NCI-H1048 (cell line): ENCODE measurements at regions not wholly inside any gene's neighbourhood (a gene's known extent, or its start where the extent isn't known, plus 50 kb on each side); places are given as distances from the start of the nearest gene placed in this dataset.
A peak's percentile ranks its signal among the peaks of the same experiment; 100 is the strongest.
"Not testable (repeated sequence)": the region's sequence is repeated elsewhere in the genome, so short reads cannot be mapped to it uniquely, and the experiment has no call there.

Experiments
- DNase-seq: peaks from one replicate; lab custom pipeline; 2025; lab: John Stamatoyannopoulos, UW

DNA sequence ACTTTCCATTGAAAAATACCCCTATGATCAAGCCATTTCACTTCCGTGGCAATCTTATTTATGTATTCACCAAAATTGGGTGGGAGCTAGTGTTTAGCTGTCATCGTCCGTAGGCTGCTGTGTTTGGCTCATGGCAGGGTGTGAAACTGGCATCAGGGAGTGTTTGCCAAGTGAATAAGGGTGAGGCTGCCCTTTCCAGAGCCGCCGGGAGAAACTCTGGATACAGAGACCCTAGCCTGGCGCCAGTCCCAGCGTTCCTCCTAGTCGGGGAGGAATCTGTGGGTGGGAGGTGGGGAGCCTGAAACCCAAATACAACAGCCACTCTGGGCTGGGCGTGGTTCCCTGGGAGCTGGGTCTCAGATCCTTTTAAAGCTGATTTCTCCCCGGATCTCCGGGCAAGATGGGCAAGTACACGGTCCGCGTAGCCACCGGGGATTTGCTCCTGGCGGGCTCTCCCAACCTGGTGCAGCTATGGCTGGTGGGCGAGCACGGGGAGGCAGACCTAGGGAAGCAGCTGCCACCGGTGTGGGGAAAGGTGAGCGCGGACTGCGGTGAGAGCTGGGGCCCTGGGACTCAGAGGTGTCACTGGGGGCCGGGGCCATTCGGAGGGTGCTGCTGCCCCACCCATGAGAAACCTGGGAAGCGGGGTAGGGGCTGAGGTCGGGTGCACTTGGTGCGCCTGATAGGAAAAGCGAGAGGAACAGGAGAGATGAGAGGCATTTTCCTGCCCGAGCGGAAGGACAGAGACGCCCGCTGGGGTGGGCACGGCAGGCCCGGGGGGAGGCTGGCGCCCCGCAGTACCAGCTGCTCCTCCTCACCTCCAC, 62.1 kb upstream of the TEKT1 start:
- no peak for DNase-seq

DNA sequence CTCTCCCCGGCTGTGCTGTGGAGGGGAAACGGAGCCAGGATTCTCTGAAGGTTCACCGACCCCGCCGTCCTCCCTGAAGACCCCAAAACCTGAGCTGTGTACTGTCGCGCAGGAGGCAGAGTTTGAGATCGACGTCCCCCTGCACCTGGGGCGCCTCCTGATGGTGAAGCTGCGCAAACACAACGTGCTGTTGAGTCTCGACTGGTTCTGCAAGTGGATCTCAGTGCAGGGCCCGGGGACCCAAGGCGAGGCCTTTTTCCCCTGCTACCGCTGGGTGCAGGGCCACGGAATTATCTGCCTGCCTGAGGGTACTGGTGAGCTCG, 62.6 kb upstream of the TEKT1 start:
- no peak for DNase-seq

DNA sequence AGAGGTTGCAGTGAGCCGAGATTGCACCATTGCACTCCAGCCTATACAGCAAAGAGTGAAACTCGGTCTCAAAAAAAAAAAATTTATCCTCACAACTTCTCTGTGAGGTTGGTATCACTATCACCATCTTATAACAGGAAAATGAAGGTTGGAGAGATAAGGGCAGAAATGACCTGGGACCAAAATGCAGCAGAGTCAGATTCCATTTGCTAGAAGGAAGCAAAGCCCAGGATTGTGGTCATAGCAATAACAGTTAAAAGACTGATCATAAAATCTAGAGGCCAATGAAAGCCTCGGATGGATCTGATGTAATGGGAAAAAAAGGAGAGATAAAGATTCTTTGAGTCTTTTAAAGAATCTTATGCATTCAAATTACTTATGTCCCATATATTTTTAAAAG, 69.6 kb upstream of the TEKT1 start:
- DNase-seq, result no peak

DNA sequence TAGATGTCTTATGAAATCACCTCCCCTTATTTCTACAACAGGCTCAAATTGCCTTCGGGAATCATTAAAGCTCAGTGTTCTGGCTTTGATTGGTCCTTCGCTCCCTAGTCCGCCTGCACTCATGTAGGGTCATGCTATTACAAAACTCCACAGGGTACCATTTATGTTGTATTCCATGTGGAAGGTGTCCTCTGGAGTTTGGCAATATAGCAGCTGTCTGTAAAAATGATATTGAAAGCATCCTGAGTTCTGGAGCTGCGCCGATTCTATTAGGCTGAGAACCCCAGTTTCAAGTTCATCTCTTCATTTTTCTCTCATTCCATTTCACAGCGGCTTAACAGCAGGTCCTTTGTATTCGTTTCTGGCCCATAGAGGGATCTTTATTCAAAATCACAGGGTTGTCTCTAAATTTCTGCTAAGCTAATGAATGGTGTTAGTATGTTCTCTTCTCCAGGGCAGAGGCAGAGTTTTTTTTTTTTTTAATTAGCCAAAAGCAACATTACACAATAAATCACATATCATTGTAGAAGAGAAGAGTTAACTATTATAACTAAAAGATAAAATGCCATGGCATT, 71.9 kb upstream of the TEKT1 start:
- DNase-seq, result no peak

DNA sequence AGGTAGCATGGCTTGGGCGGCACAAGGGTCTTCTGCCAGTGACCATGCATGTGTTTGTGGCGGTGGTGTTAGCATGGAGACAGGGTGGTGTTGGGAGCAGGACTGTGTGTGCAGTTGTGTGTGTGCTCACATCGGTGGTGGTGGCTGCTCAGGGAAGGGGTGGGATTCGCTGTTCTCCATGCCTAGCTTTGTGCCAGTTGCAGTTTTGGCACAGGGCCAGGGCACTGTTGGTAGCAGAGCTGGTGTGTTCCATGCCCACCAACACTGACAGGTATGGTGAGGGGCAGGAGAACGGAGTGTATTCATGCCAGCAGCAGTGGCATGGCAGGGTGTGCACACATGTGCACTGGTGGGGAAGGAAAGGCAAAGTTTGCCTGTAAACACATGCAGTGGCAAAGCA, 77.3 kb upstream of the TEKT1 start:
- DNase-seq, result no peak

DNA sequence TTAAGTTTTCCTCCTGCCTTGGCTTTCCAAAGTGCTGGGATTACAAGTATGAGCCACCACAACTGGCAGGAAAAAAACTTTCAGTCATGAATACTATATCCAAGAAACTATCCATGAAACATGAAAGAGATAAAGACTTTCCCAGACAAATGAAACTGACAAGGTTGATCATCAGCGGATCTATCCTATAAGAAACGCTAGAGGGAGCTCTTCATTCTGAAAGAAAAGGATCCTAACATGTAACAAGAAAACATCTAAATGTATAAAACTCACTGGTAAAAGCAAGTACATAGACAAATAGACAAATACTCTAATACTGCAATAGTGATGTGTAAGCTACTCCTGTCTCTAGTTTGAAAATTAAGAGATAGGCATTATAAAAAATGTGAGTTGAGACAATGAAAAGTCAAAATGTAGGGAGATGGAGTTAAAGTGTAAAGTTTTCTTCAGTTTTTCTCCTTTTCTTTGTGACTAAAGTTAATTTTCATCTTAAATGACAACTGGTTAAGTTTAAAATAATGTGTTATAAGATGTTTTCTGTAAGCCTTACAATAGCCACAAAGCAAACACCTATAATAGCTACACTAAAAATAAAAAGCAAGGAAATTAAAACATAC, 79.6 kb upstream of the TEKT1 start:
- DNase-seq, result no peak

DNA sequence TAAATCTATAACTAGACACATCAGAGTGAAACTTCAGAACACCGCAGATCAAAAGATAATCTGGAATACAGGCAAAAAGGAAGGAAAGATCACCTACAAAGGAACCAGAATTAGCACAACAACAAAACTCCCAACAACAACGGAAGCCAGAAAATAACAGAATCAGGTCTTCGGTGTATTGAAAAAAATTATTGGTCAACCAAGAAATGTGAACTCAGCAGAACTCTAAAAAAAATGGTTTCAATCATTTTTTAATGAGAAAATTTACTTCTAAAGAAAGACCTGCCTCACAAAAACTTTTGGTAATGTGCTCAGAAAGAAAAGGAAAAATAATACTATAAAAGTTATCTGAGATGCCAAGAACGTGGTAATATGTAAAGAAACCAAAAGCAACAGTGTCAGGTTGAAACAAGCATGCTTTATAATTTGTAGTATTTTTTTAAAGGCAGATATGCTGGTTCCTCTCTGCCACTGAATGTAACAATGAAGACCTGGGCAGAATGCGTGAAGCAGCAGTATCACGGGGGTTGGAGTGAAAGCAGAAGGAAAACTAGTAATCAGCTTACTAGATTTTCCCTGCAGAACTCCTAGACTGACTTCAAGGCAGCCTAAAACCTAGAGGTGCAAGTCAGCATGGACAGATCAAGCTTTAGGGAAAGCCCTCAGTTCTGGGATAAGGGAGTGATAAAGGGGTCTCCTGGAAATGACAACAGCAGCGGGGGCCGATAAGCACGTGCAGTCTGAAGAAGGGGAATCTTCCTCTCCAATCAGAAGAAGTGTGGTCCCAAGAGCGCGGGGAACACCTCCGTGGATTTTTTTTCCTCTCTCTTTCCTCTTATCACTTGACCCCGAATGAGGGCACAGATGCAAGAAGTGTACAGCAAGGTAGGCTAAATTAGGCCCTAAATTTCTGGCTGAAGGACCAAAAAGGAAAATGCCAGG, 80.9 kb upstream of the TEKT1 start:
- no peak for DNase-seq

DNA sequence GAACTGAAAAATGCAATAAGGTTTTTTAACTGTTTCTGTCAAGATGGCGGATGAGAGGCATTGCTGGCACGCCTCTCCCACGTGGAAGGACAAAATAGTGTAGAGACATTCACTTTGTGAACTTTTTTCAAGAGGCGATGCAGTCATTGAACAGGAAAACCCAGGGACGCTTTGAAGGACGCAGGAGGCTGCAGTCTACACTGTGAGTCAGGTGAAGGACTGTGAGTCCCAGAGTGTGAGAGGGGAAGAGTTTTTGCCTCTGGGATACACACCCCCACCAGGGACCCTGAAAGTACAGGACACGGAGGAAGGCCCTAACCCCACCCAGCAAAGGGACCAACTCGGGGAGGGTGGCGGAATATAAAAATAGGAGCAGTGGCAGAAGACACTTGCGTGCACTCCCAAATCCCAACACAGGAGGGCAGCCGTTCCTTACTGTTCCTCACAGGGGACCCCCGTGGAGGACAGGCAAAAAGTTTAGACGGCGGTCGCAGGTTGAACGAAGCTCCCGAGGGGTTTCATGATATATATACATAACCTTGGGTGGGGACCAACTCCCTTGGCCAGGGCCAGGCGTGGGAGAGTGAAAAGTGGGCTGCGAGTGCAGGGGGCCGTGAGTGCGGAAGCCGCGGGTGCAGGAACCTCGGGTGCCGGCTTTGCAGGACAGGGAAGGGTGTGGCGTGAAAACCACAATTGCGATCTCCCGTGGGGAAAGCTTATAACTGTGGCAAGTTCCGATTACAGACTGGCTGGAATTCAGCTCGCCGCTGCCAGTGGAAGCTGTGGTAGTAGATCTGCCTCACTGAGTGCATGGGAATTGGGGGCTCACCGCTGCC, 82.0 kb upstream of the ALOX12 start:
- peak; percentile 64 for DNase-seq

DNA sequence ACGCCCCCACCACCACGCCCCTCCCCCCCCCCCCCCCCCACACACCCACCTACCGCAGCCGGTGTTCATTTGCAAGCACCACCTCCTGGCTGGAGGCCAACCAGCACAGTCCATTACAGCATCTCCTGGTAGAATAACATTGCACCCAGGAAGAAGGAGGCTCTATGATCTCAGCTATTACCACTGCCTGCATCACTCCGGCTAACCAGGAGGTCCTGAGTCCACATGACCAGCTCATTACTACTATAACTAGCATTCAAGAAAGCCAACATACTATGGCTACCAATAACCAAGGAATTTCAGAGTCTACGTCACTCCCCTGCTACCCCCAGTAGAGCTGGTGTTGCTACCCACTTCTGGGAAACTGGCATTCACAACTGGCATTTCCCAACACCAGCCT, 81.1 kb upstream of the ALOX12 start:
- no peak for DNase-seq

DNA sequence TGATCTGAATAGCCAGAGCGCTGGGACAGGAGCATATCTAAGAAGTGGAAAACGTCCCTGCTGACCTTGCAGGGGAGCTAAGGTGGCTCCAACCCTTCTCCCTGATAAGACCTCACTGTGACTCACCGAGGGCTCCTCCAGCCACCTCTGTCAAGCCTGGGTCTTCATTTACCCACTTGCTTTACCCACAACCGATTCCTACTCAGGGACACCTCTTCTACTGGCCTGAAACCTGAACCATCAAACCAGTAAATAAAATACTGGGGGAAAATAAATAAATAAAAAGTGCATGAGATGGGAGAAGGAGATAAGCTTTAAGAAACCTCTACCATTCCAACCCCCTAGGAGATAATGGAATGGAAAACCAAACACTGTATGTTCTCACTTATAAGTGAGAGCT, 80.2 kb upstream of the ALOX12 start:
- DNase-seq, result no peak

DNA sequence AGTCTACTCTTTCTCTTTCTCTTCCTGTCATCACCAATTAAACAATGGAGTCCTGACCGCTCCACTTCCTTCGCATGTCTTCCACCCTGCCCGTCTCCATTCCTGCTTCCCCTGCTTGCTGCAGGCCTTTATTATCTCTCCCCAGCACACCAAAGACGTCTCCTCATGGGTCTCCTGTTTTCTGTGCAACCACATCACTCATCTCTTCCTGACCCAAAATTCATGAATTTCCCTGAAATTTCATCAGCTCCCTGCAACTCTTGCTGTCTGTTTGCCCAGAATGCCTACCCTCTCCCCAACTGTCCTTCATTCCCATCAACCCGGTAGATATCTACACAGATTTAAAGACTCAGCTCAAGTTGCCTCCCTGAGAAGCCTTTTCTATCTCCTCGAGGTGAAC, 76.7 kb upstream of the ALOX12 start:
- no peak for DNase-seq

DNA sequence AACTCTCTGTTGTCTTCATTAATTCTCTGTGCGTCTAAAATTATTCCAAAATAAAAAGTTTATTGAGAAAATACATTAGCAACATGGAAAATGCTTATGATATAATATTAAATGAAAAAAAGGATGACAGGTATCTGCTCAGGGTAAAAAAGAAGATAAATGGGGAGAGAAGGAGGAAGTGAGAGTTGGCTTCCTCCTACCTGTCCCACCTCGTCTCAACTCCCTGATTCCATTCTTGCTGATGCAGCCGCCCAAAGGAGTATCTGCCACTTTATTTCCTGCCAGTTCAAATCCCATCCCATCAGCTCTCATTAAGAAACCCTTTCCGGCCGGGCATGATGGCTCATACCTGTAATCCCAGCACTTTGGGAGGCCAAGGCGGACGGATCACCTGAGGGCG, 72.5 kb upstream of the ALOX12 start:
- DNase-seq, result no peak

DNA sequence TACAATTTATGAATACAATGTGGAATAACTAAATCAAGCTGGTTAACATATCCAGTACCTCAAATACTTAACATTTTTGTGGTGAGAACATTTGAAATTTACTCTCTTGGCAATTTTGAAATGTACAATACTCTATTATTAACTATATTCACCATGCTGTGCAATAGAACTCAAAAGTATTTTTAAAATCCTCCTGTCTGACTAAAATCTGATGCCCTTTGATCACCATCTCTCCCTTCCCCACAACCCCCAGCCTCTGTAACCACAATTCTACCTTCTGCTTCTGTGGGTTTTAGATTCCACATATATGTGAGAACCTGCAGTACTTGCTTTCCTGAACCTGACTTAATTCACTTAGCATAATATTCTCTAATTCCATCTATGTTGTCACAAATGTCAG, 71.6 kb upstream of the ALOX12 start:
- DNase-seq, result no peak

DNA sequence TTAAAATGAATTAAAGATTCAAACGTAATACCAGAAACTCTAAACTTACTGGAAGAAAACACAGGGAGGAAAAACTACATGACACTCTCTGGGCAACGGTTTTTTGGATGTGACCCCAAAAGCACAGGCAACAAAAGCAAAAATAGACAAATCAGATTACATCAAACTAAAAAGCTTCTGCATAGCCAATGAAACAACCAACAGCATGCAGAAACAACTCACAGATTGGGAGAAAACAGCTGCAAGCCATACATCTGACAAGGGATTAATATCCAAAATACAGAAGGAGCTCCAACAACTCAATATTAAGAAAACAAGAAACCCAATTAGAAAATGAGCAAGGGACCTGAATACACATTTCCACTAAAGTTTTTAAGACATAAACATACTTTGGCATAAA, 69.2 kb upstream of the ALOX12 start:
- no peak for DNase-seq

DNA sequence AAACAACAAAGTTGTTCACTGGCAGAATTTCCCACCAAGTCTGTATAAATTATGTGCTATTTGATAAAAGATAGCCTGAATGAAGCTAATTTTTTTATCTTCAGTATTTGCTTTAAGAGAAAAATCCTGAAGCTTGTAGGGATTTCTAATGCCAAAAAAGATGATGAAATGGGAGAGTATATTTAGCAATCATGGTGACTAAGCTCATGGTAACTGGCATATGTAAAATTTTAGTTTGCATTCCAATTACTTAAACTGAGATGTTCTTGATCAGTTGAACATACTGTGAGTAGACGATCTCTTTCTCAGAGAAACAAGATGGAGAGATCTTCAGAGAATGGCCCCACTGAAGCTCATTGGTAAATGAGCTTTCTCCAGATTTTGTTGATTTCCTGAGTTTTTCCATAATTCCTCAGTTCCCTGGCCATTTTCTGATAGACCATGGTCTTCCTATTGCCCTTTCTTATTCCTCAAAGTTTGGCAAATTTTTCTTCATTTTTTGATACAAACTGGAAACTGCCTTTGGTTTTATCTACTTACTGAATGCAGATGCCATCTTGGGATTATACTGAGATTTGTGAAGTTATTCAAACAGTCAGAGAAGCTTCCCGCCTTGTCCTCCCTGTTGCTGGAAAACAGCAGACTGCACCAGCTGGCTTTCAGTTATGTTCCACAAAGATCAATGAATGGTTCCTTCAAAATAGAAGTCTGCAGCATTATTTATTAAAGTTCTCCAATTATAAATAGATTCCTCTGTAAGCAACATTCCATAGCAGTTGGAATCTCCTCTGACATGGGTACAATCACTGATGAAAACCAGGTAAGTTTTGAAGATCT, 68.3 kb upstream of the ALOX12 start:
- no peak for DNase-seq

DNA sequence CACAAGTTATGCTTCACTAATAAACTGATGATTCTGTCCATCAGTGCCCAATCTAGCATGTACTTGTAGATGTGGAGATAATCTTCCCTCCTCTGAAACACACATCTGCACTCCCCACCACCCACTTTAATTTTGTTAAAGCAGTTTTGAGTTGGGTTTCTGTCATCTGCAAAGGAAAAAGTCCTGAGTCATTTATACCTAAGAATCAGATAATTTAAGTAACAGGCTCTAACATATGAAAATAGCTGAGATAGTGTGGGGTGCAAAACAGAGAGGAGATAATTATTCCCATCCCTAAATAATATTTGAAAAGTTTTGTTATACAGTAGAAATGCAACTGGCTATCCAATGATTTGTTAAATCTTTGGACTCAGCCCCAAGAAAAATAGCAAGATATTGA, 67.7 kb upstream of the ALOX12 start:
- DNase-seq, result no peak

DNA sequence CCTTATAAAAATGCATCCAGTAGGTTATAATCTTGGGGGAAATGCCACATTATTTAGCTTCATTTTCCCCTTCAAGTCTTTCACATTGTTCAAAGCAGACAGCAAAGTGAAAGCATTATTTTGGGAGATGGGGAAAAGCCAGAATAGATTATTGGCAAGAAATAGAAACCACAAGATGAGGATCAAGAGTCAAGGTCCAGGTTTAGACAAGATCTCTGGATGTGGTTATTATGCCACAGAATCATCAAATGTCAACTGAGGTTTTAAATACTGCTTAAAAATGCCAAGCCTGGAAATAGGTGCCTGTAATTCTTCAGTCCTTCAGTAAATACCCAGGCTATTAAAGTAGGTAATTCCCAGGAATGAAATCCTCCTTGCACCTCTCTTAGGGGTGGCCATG, 65.1 kb upstream of the ALOX12 start:
- DNase-seq, result no peak

DNA sequence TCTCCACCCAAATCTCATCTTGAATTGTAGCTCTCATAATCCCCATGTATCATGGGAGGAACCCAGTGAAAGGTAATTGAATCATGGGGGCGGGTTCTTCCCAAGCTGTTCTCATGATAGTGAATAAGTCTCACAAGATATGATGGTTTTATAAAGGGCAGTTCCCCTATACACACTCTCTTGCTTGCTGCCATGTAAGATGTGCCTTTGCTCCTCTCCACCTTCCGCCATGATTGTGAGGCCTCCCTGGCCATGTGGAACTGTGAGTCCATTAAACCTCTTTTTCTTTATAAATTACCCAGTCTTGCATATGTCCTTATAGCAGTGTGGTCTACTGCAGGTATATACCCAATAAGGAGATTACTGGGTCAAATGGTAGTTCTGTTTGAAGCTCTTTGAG, 61.3 kb upstream of the ALOX12 start:
- not testable (repeated sequence) for DNase-seq

DNA sequence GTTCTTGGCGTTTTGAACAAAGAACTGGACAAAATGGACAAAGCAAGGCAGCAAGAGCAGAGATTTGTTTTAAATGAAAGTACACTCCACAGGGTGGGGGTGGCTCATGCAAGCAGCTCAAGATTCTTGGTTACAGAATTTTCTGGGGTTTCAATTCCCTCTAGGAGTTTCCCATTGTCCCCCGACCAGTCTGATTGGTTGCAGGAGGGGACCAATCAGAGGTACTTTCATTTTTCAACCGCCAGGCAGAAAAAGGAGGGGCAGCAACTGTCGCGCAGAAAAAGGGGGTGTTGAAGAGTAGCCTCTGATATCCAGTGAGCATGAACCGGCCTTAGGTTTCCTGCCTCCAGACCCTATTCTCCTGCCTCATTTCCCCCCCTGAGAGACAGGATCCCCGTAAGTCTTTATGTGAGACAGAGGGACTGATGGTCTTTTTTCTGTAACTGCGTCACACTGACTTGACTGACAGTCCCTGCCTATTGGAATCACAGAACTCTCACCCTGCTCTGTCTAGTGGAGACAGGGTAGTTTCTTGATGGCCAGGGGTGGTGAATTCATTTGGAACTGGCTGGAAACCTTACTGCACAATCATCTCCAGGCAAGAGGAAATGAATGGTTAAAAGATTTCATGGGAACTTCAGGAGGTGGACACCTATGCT, 59.4 kb upstream of the ALOX12 start:
- DNase-seq, result no peak

DNA sequence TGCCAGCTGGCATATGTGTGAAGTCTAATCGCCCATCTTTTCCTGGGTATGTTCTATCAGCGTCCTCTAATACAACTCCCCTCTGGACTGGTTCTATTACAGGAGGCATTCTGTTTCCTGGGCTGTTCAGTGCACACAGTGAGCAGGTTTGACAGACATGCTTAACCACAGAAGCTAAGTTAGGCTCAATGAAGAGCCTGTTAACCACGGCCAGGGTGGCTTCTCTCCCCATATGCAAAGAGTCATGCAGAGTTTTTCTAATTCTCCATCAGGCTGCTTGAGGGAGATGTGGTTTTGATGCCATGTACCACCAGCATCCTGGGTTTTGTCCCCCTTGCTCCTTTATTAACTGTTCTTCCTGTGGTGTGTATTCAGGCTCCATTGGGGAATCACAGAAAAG, 57.2 kb upstream of the ALOX12 start:
- no peak for DNase-seq
